NCI-H526 (cell line): ENCODE measurements at regions not wholly inside any gene's neighbourhood (a gene's known extent, or its start where the extent isn't known, plus 50 kb on each side); places are given as distances from the start of the nearest gene placed in this dataset.
"Not testable (repeated sequence)": the region's sequence is repeated elsewhere in the genome, so short reads cannot be mapped to it uniquely, and the experiment has no call there.

Source experiments
- DNase-seq, 2 experiments: peaks; one replicate each; lab custom pipeline; 2025; lab: John Stamatoyannopoulos, UW

GRCh38 chr18:78283425-78283824 lies 696.2 kb upstream of the SALL3 start:
- not testable (repeated sequence) for DNase-seq

GRCh38 chr18:78292618-78293380 lies 686.8 kb upstream of the SALL3 start:
- DNase-seq, result no peak

- no peak for DNase-seq
Measured at GRCh38 chr18:78293540-78293939, 686.1 kb upstream of the SALL3 start.

- no peak for DNase-seq
Measured at GRCh38 chr18:78293940-78294541, 685.6 kb upstream of the SALL3 start.

DNA sequence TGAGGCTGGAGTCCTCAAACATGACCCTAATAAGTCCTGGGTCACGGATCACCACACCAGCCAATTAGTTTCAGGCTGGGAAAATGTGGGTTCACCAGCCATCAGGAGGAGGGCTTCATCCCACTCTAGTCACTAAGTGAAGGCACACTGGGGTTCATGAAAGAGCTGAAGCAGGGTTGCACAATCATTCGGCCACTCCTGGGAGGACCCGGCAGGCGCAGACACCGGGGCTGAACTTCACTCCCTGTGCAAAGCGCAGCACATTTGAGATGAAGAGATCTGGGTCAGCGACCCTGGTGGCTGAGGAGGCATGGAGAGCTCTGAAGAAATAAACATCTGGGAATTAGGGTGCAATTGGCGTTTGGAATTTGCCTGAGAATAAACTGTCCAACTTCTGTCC lies 684.4 kb upstream of the SALL3 start:
- no peak for DNase-seq

GRCh38 chr18:78296166-78296565 lies 683.5 kb upstream of the SALL3 start:
- DNase-seq, result no peak

GRCh38 chr18:78297048-78297447 lies 682.6 kb upstream of the SALL3 start:
- no peak for DNase-seq

DNA sequence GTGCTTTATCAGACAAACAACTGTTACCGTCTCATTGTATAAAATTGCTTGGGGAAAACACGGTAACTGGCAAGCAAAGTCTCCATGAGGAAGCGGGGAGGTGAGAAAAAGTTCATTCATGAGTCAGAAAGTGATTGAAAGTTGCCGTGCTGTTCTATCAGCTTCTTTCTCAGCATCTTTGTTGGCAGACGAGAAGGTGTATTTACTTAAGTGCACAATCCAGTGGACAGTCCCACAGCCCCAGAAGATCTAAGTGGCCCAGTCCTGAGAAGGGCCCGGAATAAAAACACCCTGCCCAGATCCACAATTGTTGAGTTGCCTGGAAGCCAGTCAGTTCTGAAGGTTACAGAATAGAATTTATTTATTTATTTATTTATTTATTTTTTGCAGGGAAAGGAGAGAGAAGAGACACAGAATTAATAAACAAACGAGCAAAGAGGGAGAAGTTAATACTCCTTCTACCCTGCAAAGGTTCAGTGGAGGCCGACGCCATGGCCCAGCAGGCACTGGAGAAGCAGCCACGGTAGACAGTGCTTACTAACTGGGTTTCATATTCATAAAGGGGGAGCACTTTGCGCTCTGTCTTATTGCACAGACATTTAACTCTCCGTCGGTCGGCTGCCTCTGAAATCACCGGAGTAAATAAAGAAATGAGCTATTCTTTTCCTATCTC lies 676.0 kb upstream of the SALL3 start:
- DNase-seq, result no peak

- no peak for DNase-seq
Measured at GRCh38 chr18:78304192-78305164, 675.1 kb upstream of the SALL3 start.

DNA sequence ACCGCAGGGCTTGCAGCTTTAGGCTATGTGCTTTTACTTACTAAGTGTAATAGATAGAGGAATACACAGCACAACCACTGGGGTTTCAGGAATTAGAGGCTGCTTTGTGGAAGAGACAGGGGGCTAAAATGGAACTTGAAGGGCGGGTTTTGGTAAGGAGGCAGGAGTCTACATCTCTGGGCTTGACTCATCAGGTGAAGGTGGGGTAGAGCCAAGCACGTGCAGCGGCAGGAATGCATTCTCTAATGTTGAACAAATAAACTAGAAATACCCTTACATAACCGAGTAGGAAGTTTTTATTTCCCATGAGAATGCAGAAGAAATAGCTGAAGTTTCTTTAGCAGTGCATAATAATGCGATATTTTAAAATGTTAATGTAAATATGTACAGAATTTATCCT lies 673.8 kb upstream of the SALL3 start:
- DNase-seq, result no peak

DNA sequence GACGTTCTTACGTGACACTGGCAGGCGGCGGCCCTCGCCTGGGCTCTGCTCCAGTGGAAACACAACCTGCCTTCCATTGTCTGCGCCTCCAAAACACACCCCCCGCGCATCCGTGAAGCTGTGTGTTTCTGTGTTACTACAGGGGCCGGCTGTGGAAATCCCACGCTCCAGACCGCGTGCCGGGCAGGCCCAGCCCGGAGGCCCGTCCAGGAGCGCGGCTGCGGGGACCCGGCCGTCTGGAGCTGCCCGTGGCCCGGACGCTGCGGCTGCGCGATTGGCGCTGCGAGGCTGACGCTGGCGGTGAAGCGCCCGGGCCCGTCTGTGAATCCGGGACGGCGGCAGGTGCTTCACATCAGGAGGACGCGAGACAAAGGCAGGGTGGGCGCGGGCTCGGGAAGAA lies 670.3 kb upstream of the SALL3 start:
- DNase-seq, result no peak

DNA sequence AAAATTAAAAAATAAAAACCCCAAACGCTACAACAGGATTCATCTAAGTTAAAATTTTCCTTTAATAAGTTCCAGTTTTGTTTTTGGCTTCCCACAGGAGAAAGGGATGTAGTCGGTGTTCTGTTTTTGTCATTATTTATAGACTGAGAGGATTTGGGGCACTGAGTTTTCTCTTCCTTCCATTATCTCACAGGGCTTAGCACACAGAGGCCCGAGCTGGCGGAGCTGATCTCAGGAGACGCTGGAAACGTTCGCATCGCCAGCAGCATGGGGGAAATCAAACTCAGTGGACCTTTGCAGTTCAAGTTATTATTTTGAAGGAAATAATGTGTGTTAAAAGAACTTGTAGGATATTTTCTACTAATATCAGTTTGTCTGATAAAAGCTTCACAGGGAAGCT lies 669.7 kb upstream of the SALL3 start:
- no peak for DNase-seq

- no peak for DNase-seq
Measured at GRCh38 chr18:78319264-78319663, 660.4 kb upstream of the SALL3 start.

GRCh38 chr18:78319961-78320360 lies 659.7 kb upstream of the SALL3 start:
- DNase-seq, result no peak

GRCh38 chr18:78321402-78321801 lies 658.2 kb upstream of the SALL3 start:
- DNase-seq, result no peak

DNA sequence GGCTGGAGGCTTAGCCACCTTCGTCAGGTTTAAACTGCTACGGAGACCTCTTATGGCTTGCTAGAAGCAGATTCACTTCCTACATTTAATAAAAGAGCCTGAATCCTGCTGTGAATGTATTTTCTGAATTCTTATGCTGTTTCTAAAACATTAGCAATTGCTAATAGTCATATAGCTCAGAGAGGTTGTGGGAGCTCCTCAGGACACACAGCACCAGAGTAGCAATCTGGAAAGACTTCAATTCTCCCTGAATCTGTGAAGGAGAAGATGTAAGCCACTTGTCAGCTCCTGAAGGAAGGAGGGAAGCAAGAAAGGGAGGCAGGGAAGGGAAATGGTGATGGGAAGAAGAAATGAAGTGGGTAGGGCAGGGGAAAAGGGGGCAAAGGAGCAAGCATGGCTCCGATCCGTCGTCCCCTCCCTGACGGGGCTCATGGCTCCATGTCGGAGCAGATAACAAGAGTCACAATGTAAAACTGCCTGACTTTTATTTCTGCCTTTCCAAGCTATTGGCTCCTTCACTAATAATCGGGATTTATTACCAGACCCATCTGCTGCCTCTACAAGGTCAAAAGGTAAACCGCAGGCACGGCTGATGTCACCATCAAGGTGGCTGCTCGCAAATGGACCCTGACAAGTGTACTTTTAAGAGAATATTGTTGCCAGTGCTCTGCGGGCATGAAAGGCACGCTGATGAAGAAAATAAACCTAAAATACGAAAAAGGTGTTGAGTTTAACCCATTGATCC lies 656.0 kb upstream of the SALL3 start:
- no peak for DNase-seq

- no peak for DNase-seq
Measured at GRCh38 chr18:78327643-78328042, 652.0 kb upstream of the SALL3 start.

- DNase-seq, result no peak
Measured at GRCh38 chr18:78330766-78331165, 648.9 kb upstream of the SALL3 start.

GRCh38 chr18:78352910-78353309 lies 626.7 kb upstream of the SALL3 start:
- DNase-seq, result no peak

DNA sequence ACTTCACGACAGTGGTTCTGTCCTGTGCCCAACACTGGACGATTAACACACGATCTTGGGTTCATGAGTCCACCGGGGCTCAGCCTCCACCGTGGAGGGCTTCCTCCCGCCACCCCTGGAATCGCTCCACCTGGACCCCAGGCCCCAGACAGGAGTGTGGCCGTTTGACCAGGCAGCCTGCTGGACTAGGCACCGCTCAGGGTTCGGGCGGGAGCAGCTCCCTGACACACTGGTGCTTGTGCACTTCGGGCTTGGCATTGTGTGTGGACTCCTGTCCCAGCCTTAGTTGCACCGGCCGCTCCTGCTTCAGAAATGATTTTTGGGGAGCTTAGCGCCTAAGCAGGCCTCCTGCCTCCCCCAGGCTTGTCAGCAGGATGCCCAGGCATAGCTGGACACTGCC lies 617.4 kb upstream of the SALL3 start:
- no peak for DNase-seq
